MG63 (cell line): ENCODE measurements at regions not wholly inside any gene's neighbourhood (a gene's known extent, or its start where the extent isn't known, plus 50 kb on each side); places are given as distances from the start of the nearest gene placed in this dataset.

Source experiments
- DNase-seq: peaks from one replicate; pipeline ENCODE4 v3.0.0-alpha.2; 2020
- H3K27me3 ChIP-seq: fragments of 250-450 bp; sonication (Bioruptor Pico); 2 replicates; pipeline ENCODE4 v1.5.1; 2020; ENCODE audit warnings: mild to moderate bottlenecking, moderate library complexity
- H3K36me3 ChIP-seq: fragments of 250-450 bp; sonication (Bioruptor Pico); 2 replicates; pipeline ENCODE4 v1.5.1; 2020; ENCODE audit warnings: mild to moderate bottlenecking, moderate library complexity
- H3K4me3 ChIP-seq: fragments of 250-450 bp; sonication (Bioruptor Pico); 2 replicates; pipeline ENCODE4 v1.5.1; 2020; ENCODE audit warnings: mild to moderate bottlenecking, moderate library complexity
- H3K9me3 ChIP-seq: fragments of 250-450 bp; sonication (Bioruptor Pico); 2 replicates; pipeline ENCODE4 v1.5.1; 2020; ENCODE audit warnings: mild to moderate bottlenecking, moderate library complexity

DNA sequence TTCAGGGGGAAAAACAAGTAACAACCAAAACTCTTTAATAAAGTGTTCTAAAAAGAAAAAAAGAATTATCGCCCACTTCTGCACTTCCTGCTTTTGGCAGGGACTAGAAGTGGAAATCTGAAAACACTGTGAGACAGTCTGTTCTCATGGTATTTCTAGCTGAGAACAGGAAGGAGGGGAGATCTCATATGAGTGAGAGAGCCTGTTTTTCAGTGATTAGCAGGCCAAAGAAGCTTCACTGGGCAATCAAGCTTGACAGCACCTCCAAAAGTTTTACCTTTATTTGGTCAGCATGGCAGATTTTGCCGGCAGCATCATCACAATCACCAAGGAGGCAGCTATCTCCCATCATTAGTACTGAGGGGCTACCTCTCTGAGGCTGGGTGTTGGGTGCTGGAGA lies 79.5 kb upstream of the ATXN1 start:
- Histone ChIP-seq H3K27me3 (no peaks in the 10 kb centered on the region), H3K4me3 (no peak overlapping the region), H3K36me3 (no peaks in the 10 kb centered on the region), H3K9me3 (no peaks in the 10 kb centered on the region)
- no peak for DNase-seq

DNA sequence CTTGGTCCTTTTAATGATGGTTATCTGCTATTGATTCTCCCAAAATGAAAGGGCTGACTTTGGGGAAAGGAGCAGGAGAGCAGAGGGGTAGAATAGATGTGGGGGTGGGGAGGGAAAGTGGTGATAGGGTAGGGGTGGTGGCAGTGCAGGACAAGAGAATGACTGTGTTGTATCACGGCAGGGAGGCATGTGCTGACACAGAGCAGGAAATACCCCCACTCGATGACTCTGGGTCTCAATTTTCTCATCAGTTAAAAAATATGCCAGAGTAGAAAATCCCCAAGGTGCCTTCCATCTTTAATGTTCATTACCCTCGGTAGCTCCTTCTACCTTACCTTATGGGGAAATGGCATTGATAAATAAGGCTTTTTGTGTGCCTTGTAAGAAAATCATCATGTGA lies 79.0 kb upstream of the ATXN1 start:
- DNase-seq = no peak
- Histone ChIP-seq H3K27me3 (no peaks in the 10 kb centered on the region), H3K9me3 (no peaks in the 10 kb centered on the region), H3K36me3 (no peaks in the 10 kb centered on the region), H3K4me3 (no peak overlapping the region)

DNA sequence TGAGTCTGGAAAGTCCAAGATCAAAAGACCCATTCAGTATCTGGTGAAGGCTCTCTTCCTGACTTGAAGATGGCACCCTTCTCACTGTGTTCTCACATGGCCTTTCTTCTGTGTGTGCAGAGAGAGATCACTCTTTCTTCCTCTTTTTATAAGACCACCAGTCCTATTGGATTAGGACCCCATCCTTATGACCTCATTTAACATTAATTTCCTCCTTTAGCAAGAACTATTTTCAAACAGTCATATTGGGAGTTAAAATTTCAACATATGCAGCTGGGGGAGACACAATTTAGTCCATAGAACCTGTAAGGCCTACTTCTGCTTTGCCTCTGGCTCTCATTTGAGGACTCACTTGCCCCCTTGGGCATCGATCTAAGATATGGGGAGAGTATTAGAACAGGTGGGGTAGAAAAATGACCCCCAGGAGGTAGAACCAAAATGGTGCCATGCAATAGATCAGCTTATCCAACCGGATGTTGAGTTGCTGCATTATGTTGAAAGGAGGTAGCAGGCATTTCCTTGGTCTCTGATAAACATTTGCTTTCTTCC lies 78.4 kb upstream of the ATXN1 start:
- DNase-seq = no peak
- H3K4me3 ChIP-seq = no peak overlapping the region
- no peaks in the 10 kb centered on the region for H3K27me3 ChIP-seq
- H3K9me3 ChIP-seq = no peaks in the 10 kb centered on the region
- H3K36me3 ChIP-seq = no peaks in the 10 kb centered on the region

DNA sequence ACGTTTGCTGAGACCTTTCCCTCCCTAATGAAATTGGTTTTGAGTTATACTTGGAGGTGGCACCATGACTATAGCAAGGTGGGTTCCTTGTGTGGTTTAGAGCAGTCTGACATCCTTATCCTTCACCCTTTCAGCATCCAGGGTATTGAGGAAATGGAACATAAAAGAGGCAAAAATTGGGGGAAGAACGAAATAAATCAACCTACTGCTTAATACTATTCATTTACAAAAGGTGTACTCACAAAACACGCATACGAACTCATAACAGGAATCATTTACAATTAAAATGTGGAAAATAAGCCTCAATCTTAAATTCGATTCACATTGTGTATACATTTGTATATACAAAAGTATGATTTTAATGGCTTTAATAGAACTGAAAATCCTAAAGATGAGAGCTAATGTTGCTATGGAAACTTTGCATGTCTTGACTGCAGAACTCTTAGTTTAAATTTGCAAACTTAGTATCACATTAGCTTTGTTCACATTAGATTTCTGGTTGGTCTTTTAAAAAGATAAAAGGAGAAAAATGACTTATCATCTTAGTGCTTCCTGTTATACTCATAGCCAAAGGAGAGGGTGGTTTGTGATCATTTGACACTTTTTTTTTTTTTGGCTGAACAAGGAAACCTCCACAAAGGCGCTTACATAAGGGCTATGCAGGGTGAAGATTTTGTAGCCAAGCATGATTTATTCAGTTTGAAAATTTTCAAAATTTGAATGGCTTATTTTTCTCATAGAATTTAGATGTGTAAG lies 76.1 kb upstream of the ATXN1 start:
- no peaks in the 10 kb centered on the region for H3K9me3 ChIP-seq
- no peaks in the 10 kb centered on the region for H3K36me3 ChIP-seq
- DNase-seq = no peak
- H3K27me3 ChIP-seq = no peaks in the 10 kb centered on the region
- no peak overlapping the region for H3K4me3 ChIP-seq

DNA sequence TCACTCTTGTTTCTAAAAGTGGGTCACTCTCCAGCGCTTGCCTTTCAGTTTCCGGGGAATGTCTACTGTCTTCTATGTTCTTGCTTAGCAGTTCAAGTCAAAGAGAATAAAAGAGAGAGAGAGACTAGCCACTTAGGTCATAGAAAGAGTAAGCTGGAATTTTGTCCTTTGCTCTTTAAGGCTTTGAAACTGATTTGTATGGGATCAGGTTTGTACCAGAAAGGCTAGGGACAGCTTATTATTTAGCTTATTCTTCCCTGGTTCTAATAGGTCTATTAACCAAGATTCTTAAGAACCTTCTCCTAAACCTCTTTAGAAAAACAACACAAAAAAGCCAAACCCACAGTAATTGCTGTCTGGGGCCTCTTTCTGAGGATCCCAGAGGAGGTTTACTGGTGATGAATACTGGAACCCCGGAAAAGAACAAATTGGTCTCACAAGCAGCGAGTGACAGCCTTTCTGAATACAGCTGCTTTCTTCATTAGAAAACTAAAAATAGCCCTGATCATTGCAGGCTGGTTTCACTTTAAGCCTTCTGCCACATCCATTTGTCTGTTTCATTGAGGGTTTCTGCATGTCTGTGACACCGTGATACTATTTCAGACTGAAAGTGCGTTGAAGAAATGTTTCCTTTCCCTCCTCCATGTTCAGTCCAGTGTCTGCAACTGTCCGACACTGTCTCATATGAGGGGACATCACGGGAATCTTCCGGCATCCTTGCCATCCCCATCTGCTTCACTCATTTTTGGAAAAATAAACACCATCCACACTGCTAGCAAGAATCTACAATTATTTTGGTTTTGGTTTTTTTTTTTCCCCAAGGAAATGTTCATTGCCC lies 75.1 kb upstream of the ATXN1 start:
- no peak for DNase-seq
- Histone ChIP-seq H3K4me3 (peak overlapping the region; percentile 22; the same call in 1 of the 2 replicates), H3K27me3 (no peaks in the 10 kb centered on the region)

DNA sequence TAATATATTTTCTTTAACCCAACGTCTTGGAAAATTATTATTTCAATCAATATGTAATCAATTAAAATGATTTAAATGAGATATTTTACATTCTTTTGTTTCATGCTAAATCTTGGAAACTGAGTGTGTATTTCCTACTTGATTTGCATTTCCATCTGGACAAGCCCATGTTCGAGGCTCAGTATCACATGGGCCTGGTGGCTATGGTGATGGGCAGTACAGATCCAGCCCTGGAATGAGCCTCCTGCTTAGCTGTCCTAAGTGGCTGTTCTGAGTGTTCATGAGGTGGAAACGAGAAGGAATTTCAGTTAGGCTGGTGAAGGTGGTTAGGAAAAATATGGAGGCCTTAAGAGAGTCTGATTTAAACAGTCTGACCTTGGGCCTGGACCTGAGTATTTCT lies 73.0 kb upstream of the ATXN1 start:
- H3K9me3 ChIP-seq = no peaks in the 10 kb centered on the region
- H3K27me3 ChIP-seq = no peaks in the 10 kb centered on the region
- H3K36me3 ChIP-seq = no peaks in the 10 kb centered on the region
- H3K4me3 ChIP-seq = no peak overlapping the region
- DNase-seq = no peak

More for the DNA sequence above, 75.1 kb upstream of the ATXN1 start:
- Histone ChIP-seq H3K9me3 (no peaks in the 10 kb centered on the region), H3K36me3 (no peaks in the 10 kb centered on the region)

DNA sequence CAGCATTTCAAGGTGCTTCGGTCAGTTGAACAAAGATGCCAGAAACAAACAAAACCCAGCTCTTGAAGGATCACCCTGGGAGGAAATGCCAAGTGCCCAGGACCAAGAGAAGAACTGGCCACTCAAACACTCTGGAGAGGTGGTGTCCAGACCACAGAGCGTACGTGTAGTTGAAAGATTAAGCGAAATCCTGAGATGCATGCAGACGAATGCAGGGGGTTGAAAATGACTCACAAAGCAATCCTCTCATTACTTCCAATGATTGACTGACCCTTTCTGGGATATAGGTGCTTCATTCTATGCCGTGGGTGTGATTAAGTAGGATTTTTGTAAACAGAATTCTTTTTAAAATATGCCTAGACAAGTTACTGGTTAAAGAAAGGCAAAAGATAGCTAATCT lies 71.5 kb upstream of the ATXN1 start:
- H3K9me3 ChIP-seq = no peaks in the 10 kb centered on the region
- no peaks in the 10 kb centered on the region for H3K27me3 ChIP-seq
- H3K36me3 ChIP-seq = no peaks in the 10 kb centered on the region
- no peak overlapping the region for H3K4me3 ChIP-seq
- DNase-seq = no peak

DNA sequence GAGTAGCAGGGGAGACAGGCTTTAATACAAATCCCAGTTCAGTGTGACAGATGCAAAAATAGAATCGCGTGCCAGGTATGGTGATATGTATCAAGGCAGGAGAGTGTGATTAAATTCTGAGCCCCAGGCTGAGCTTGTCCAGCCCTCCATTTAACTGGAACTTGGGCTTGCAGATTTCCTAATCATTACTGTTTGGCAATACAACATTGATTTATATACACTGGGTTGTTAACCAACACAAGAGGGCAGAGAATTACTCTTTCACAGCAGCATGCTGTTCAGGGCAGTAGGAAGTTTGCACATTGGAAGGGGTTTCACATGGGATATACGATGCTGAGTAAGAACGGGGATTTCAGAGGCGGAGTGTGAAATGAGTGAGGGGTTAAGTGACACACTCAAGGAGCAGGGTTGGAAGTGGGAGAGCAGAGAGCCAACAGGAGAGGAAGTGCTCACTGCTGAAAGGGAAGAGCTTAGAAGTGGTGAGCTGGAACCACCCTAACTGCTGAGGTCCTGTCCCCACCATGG lies 70.8 kb upstream of the ATXN1 start:
- DNase-seq = no peak
- no peaks in the 10 kb centered on the region for H3K27me3 ChIP-seq
- no peaks in the 10 kb centered on the region for H3K36me3 ChIP-seq
- H3K9me3 ChIP-seq = no peaks in the 10 kb centered on the region
- no peak overlapping the region for H3K4me3 ChIP-seq

DNA sequence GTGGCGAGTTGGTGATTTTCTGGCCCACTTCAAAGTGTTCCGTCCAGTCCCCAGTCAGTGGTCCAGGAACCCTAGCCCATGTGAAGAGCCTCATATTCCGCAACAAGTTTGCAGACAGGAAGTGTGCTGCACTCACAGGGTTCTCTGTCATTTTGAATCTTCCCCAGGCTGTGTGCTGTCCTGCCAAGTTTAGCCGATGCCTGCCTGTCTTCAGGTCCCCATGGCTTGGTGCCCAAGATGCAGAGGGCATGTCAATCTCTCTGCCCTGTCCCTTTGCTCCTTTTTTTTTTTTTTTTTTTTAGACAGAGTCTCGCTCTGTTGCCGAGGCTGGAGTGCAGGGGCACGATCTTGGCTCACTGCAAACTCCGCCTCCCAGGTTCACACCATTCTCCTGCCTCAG lies 69.9 kb upstream of the ATXN1 start:
- no peak overlapping the region for H3K4me3 ChIP-seq
- no peaks in the 10 kb centered on the region for H3K27me3 ChIP-seq

DNA sequence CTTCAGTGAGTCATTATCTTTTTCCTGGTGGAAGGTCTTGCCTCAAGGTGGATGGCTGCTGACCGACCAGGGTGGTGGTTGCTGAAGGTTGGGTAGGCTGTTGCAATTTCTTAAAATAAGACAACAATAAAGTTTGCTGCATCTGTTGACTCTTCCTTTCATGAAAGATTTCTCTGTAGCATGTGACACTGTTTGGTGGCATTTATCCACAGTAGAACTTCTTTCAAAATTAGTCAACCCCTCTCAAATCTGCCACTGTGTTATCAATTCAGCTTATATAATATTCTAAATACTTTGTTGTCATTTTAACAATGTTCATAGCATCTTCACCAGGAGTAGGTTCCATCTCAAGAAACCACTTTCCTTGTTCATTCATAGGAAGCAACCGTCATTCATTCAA lies 66.8 kb upstream of the ATXN1 start:
- no peak for DNase-seq
- H3K4me3 ChIP-seq = no peak overlapping the region
- H3K36me3 ChIP-seq = no peaks in the 10 kb centered on the region
- H3K9me3 ChIP-seq = no peaks in the 10 kb centered on the region
- H3K27me3 ChIP-seq = no peaks in the 10 kb centered on the region

More for the DNA sequence above, 69.9 kb upstream of the ATXN1 start:
- no peaks in the 10 kb centered on the region for H3K36me3 ChIP-seq
- DNase-seq = no peak
- H3K9me3 ChIP-seq = no peaks in the 10 kb centered on the region

DNA sequence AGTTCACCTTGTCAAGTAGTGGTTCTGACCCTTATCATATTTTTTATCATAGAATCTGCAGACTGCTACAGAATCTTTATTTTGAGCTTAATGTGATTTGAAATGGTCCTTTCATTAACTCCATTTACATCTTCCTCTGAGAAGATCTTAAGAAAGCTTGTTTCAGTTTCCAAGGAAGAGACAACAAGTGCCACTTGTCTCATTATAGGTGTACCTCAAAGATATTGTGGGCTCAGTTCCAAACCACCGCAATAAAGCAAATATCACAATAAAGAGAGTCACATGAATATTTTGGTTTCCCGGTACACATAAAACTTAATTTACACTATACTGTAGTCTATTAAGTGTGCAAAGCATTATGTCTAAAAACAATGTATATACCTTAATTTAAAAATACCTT lies 66.4 kb upstream of the ATXN1 start:
- Histone ChIP-seq H3K4me3 (no peak overlapping the region), H3K36me3 (no peaks in the 10 kb centered on the region), H3K27me3 (no peaks in the 10 kb centered on the region), H3K9me3 (no peaks in the 10 kb centered on the region)
- DNase-seq = no peak

DNA sequence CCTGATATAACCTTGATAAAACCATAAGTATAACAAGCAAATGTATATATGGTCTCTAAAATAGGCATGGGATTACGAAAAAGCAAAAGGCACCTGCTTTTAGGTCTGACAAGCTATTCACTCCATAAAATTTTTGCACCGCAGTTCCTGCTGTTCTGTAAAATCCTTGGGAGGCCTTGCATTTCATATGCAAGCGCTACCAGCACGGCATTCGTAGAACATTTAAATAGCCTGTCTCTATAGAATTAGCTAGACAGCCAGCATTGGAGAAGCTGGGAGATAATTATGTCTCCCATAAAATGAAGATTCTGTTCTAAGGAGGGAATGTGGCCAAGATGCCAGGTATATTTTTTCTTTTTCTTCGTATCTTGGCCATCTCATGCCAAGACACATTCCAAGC lies 64.5 kb upstream of the ATXN1 start:
- no peak for DNase-seq
- Histone ChIP-seq H3K9me3 (no peaks in the 10 kb centered on the region), H3K4me3 (no peak overlapping the region), H3K36me3 (no peaks in the 10 kb centered on the region), H3K27me3 (no peaks in the 10 kb centered on the region)

DNA sequence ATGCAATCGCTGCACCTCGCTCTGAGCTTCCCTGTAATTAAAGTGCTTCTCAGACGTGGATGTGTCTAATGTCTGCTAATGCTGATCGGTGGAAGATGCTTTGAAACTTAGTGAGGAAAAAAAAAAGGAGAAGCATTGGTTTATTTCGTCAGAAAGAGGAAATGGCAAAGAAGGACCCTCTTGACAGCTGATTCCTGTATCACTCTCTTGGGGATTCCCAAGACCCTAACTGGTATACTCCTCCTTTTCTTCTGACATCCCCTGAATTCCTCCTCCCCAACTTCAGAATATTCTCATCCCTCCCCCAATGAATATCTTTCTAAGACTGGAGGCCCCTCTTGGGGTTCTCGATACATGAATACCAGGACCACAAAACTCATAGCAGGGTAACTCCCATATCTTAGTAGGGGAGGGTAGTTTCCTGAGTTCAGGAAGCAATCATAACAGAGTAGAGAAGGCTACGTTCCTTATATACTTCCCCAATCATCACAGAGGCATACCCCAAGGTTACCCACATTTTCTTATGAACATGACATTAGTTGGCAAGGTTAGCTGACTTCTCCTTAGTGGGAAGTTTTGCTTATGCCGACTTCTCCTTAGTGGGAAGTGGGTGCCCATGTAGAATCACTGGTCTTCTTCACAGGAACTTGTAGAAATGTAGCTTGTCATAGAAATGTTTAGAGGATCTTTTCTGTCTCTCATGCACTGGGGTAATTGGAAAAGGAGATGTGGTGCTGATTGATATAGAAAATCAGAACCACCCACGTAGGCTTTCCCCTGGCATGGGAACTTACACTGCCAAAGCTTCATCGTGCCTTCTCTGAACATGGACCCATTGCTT lies 63.8 kb upstream of the ATXN1 start:
- Histone ChIP-seq H3K27me3 (no peaks in the 10 kb centered on the region), H3K9me3 (no peaks in the 10 kb centered on the region), H3K4me3 (no peak overlapping the region), H3K36me3 (no peaks in the 10 kb centered on the region)
- no peak for DNase-seq

DNA sequence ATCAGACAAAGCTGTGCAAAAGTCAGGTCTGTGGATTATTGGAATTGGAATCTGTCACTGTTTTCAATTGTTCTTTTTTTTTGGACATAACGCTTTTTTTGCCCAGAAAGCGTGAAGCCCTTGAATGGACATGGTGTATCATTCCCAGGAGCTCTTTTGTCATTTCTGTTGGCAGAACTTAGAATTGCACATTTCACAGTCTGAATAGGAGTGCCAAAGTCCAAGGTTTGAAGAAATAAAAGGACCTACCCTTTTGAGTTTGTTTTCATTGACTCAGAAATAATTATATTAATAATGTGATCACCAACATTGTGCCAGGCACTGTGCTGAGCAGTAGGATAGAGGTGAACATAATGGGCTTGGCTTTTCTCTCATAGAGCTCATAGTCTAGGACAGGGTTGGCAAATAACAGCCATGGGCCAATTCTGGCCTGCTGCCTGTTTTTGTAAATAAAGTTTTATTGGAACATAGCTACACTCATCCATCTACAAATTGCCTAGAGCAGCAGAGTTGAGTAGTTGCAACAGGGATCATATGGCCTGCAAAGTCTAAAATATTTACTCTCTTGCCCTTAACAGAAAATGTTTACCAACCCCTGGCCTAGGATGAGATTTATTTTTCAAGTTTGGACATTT lies 62.6 kb upstream of the ATXN1 start:
- no peak for DNase-seq
- H3K9me3 ChIP-seq = no peaks in the 10 kb centered on the region
- H3K27me3 ChIP-seq = no peaks in the 10 kb centered on the region
- no peak overlapping the region for H3K4me3 ChIP-seq
- no peaks in the 10 kb centered on the region for H3K36me3 ChIP-seq

DNA sequence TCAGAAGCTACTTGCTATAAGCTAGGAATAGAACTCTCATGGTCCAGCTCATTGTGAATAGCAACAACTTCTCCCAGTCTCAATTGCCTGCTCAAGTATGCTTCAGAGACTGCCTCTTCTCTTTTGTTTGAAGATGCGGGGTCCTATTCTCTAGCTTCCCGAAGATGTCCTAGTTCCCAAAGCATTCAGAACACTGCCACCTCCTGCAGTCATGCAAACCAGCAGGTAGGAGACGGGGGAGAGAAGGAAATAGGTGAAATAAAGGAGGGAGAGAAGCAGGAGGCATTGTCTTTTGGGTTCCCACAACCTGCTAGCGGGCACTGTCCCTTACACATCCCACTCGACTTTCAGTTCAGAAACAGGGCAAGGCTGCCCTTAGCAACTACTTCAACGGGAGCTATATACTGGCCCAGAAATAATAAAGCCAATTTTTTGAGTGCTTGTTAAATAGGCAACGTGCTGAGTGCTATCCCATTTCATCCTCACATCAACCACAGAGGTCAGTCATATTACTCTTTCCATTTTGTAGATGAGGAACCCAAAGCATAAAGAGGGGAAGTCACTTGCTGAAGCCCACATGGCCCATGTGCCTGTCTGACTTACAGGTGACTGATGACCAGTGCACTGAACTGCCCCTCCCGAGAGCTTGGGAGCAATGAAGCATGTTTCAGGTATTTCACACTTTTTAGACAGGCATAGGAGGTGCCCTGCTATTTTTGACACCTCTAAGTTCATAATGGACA lies 61.9 kb upstream of the ATXN1 start:
- Histone ChIP-seq H3K4me3 (no peak overlapping the region), H3K36me3 (no peaks in the 10 kb centered on the region), H3K9me3 (no peaks in the 10 kb centered on the region), H3K27me3 (no peaks in the 10 kb centered on the region)
- no peak for DNase-seq

DNA sequence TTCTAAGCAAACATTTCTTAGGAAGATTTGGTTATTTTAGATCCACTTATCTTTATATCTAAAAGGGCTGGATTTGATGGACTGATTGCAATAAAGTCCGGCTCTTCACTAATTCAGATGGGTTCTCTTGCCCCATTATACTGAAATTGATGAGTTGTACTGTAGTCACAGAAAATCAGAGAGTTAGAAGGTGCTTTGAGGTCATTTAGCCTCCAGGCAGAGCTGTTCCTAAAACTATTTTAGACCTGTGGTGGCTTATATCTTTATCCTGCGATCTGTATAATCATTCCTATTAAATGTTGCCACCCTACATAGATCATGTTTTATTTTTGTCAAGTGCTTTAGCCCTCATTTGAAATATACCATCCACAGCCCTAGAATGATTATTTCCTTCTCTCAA lies 61.3 kb upstream of the ATXN1 start:
- no peaks in the 10 kb centered on the region for H3K9me3 ChIP-seq
- H3K27me3 ChIP-seq = no peaks in the 10 kb centered on the region
- no peak overlapping the region for H3K4me3 ChIP-seq
- no peak for DNase-seq
- H3K36me3 ChIP-seq = no peaks in the 10 kb centered on the region
